Ascending aorta (tissue), 2 donors: ENCODE measurements at regions not wholly inside any gene's neighbourhood (a gene's known extent, or its start where the extent isn't known, plus 50 kb on each side); places are given as distances from the start of the nearest gene placed in this dataset.

Experiments
- DNase-seq, 2 donors: peaks; one replicate each; pipeline ENCODE4 v3.0.0-alpha.2; 2019; ENCODE audit warnings: low spot score in 2 of 2
- H3K27ac ChIP-seq, 2 donors: fragments of 200-600 bp; sonication (generic); one replicate each; pipeline ENCODE4 v1.5.1; 2016 to 2017; ENCODE audit warnings: mild to moderate bottlenecking in 1 of 2
- H3K27me3 ChIP-seq: fragments of 200-600 bp; sonication (generic); one replicate; pipeline ENCODE4 v1.5.1; 2017
- H3K36me3 ChIP-seq, 2 donors: fragments of 200-600 bp; sonication (generic); one replicate each; pipeline ENCODE4 v1.5.1; 2016
- H3K4me1 ChIP-seq, 2 donors: fragments of 200-600 bp; sonication (generic); one replicate each; pipeline ENCODE4 v1.5.1; 2016 to 2017; ENCODE audit warnings: mild to moderate bottlenecking in 1 of 2
- H3K4me3 ChIP-seq, 2 donors: fragments of 200-600 bp; sonication (generic); one replicate each; pipeline ENCODE4 v1.5.1; 2016 to 2017; ENCODE audit warnings: mild to moderate bottlenecking in 1 of 2
- H3K9me3 ChIP-seq, 2 donors: fragments of 200-600 bp; sonication (generic); one replicate each; pipeline ENCODE4 v1.5.1; 2016
- CTCF ChIP-seq, 3 experiments: fragments of 200-600 bp in 2 of 3; fragments of 450-650 bp in 1 of 3; sonication (generic) in 2 of 3; IDR thresholded peaks; one replicate each; pipeline ENCODE4 v1.5.1; 2016 to 2019; ENCODE audit warnings: antibody characterized with exemption in 3 of 3, mild to moderate bottlenecking in 1 of 3, moderate library complexity in 1 of 3
- intact Hi-C: fragments of 100-400 bp; cut with DNase I; formaldehyde crosslinking; loops from one replicate; pipeline ENCODE4 v1.15.1; 2023

DNA sequence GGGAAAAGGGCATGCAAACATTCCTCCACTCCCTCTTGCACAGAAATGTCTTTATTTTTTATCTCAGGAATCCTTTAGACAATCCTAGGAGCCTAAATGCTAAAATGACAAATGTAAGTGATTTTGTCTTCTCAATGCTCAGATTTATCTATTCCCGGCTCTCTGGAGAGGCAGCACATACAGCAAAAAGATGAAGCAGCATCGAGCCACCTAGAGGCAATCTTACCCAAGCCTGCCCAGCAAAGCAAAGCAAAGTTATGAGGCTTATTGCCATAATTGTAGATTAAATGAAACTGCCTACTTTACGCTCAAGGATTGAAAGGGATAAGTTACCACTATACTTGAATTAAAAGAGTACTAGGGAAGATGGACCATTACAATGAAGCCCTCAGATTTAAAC lies 750.4 kb upstream of the NR2F2 start:
- H3K27ac ChIP-seq: no peak overlapping the region
- intact Hi-C loops: no loop called here
- no peaks in the 10 kb centered on the region for H3K36me3 ChIP-seq
- no peak for TF ChIP-seq CTCF (IDR thresholded peaks at IDR 0.05)
- H3K27me3 ChIP-seq: no peaks in the 10 kb centered on the region
- H3K9me3 ChIP-seq: no peaks in the 10 kb centered on the region
- DNase-seq: no peak
- H3K4me3 ChIP-seq: no peak overlapping the region
- no peaks in the 10 kb centered on the region for H3K4me1 ChIP-seq

GRCh38 chr15:95581595-95581994 lies 748.9 kb upstream of the NR2F2 start:
- Histone ChIP-seq H3K4me1 (no peaks in the 10 kb centered on the region), H3K27ac (no peak overlapping the region), H3K36me3 (no peaks in the 10 kb centered on the region), H3K4me3 (no peak overlapping the region), H3K27me3 (no peaks in the 10 kb centered on the region), H3K9me3 (no peaks in the 10 kb centered on the region)
- no peak for TF ChIP-seq CTCF (IDR thresholded peaks at IDR 0.05)
- DNase-seq: no peak
- intact Hi-C loops: no loop called here

GRCh38 chr15:95584088-95584487 lies 746.4 kb upstream of the NR2F2 start:
- no peaks in the 10 kb centered on the region for H3K9me3 ChIP-seq
- DNase-seq: no peak
- no peak overlapping the region for H3K4me3 ChIP-seq
- H3K27me3 ChIP-seq: no peaks in the 10 kb centered on the region
- no peaks in the 10 kb centered on the region for H3K36me3 ChIP-seq
- no peak overlapping the region for H3K27ac ChIP-seq
- TF ChIP-seq CTCF (IDR thresholded peaks at IDR 0.05): no peak
- intact Hi-C loops: no loop called here
- no peaks in the 10 kb centered on the region for H3K4me1 ChIP-seq

- Histone ChIP-seq H3K4me1 (peaks cover 0 to 5% of the 10 kb centered on the region in 2 donors), H3K27me3 (no peaks in the 10 kb centered on the region), H3K9me3 (no peaks in the 10 kb centered on the region), H3K4me3 (no peak overlapping the region), H3K27ac (no peak overlapping the region), H3K36me3 (no peaks in the 10 kb centered on the region)
- intact Hi-C loops: no loop called here
- TF ChIP-seq CTCF (IDR thresholded peaks at IDR 0.05): no peak
- no peak for DNase-seq
Measured at GRCh38 chr15:95588056-95588455, 742.4 kb upstream of the NR2F2 start.

GRCh38 chr15:95590533-95591044 lies 739.9 kb upstream of the NR2F2 start:
- Histone ChIP-seq H3K9me3 (no peaks in the 10 kb centered on the region), H3K27me3 (no peaks in the 10 kb centered on the region), H3K36me3 (no peaks in the 10 kb centered on the region), H3K4me1 (peaks cover 0 to 5% of the 10 kb centered on the region in 2 donors), H3K27ac (peak overlapping the region in 1 of 2 donors; percentile 23), H3K4me3 (no peak overlapping the region)
- no peak for DNase-seq
- no peak for TF ChIP-seq CTCF (IDR thresholded peaks at IDR 0.05)
- intact Hi-C loops: no loop called here

DNA sequence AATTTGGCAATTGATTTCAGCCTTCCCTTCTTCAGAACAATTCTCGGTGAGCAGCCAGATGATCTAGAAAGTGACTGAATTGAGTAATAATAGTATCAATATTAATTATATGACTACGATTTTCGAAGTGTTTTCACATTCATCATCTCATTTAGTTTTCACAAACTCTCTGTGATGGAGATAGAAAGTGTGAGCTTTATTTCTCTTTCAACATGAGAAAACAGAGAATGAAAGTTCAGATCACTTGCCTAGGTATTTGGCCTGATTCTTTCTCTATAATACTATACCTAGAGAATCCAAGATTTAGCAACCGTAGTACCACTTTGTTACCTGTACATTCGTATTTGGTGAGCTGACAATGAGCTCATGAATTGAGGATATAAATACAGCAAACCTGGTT lies 739.2 kb upstream of the NR2F2 start:
- no peak for TF ChIP-seq CTCF (IDR thresholded peaks at IDR 0.05)
- Histone ChIP-seq H3K4me3 (no peak overlapping the region), H3K36me3 (no peaks in the 10 kb centered on the region), H3K27me3 (no peaks in the 10 kb centered on the region), H3K27ac (no peak overlapping the region), H3K9me3 (no peaks in the 10 kb centered on the region), H3K4me1 (peaks cover 0 to 5% of the 10 kb centered on the region in 2 donors)
- intact Hi-C loops: no loop called here
- no peak for DNase-seq
